Aorta (tissue), 5 donors: ENCODE measurements at regions not wholly inside any gene's neighbourhood (a gene's known extent, or its start where the extent isn't known, plus 50 kb on each side); places are given as distances from the start of the nearest gene placed in this dataset.

Experiments
- ATAC-seq: fragments of 200-7000 bp; cut with Tn5 transposase; one replicate; pipeline ENCODE4 v1.9.1; 2022; ENCODE audit warnings: moderate library complexity; ENCODE audit not compliant: low FRiP score
- DNase-seq, 2 donors: peaks; one replicate each; pipeline ENCODE4 v3.0.0-alpha.2; 2020
- H3K27ac ChIP-seq, 2 donors: one replicate each; pipeline ENCODE4 v1.5.1; 2013; ENCODE audit warnings: low read length in 2 of 2, mild to moderate bottlenecking in 2 of 2, moderate library complexity in 2 of 2, control low read depth in 1 of 2, inconsistent platforms in 1 of 2, low read depth in 1 of 2
- H3K27me3 ChIP-seq, 2 donors: one replicate each; pipeline ENCODE4 v1.6.1; 2013; ENCODE audit warnings: control low read depth in 1 of 2, low read length in 1 of 2, mild to moderate bottlenecking in 1 of 2, moderate library complexity in 1 of 2; ENCODE audit not compliant: insufficient read depth in 2 of 2, control insufficient read depth in 1 of 2
- H3K36me3 ChIP-seq, 2 donors: one replicate each; pipeline ENCODE4 v1.6.1; 2013; ENCODE audit warnings: control low read depth in 1 of 2, low read length in 1 of 2, mild to moderate bottlenecking in 1 of 2; ENCODE audit not compliant: insufficient read depth in 2 of 2, control insufficient read depth in 1 of 2
- H3K4me1 ChIP-seq, 2 donors: one replicate each; pipeline ENCODE4 v1.6.1; 2013; ENCODE audit warnings: low read length in 2 of 2, control low read depth in 1 of 2, mild to moderate bottlenecking in 1 of 2, moderate library complexity in 1 of 2; ENCODE audit not compliant: insufficient read depth in 2 of 2, control insufficient read depth in 1 of 2
- H3K4me3 ChIP-seq, 2 donors: one replicate each; pipeline ENCODE4 v1.5.1; 2013; ENCODE audit warnings: low read length in 2 of 2, control low read depth in 1 of 2, mild to moderate bottlenecking in 1 of 2
- H3K9me3 ChIP-seq: one replicate; pipeline ENCODE4 v1.6.1; 2013; ENCODE audit warnings: mild to moderate bottlenecking, low read length; ENCODE audit not compliant: control insufficient read depth
- WGBS, 2 donors: extraction: QIAGEN DNeasy Blood & Tissue Kit; methylation state at CpG; one replicate each; pipeline ENCODE4 v1.1.7; 2013; 5-methylcytosine and 5-hydroxymethylcytosine counted together
- intact Hi-C, 2 donors: fragments of 100-400 bp; cut with DNase I; formaldehyde crosslinking; loops; one replicate each; pipeline versions ENCODE4 v1.14.2 to v1.15.0; 2022
- donor health status: healthy with polysubstance abuse.
- donor health status: Bipolar disorder and iron deficiency.
- donor health status: DM: no; HTN: no; CAD: no.
- donor health status: DM: no; HTN: no; CAD: no.
- donor health status: DM: yes; HTN: yes; CAD: no.

- intact Hi-C loops: loop anchor here in 1 of 2 donors (10.0 kb wide), 1 partner anchor 149 kb away; no protein-coding TSS in a partner anchor
- no peak for DNase-seq
- Histone ChIP-seq H3K27me3 (no peaks in the 10 kb centered on the region), H3K27ac (no peak overlapping the region), H3K36me3 (no peaks in the 10 kb centered on the region), H3K9me3 (no peaks in the 10 kb centered on the region), H3K4me3 (no peak overlapping the region), H3K4me1 (no peaks in the 10 kb centered on the region)
- ATAC-seq: no peak
- 57 to 62% methylated on average over 12 of the region's 12 CpGs for WGBS, 2 donors
These were observed 103.3 kb upstream of the SLC4A4 start for GRCh38 chr4:71235311-71236201.

GRCh38 chr4:71236226-71236625 lies 102.6 kb upstream of the SLC4A4 start:
- no peaks in the 10 kb centered on the region for H3K27me3 ChIP-seq
- H3K36me3 ChIP-seq: no peaks in the 10 kb centered on the region
- no peaks in the 10 kb centered on the region for H3K9me3 ChIP-seq
- intact Hi-C loops: loop anchor here in 1 of 2 donors (10.0 kb wide), 1 partner anchor 149 kb away; no protein-coding TSS in a partner anchor
- WGBS, 2 donors: 98% methylated on average over 4 of the region's 4 CpGs
- ATAC-seq (no peak), DNase-seq (no peak)
- H3K27ac ChIP-seq: no peak overlapping the region
- H3K4me3 ChIP-seq: no peak overlapping the region
- H3K4me1 ChIP-seq: no peaks in the 10 kb centered on the region

DNA sequence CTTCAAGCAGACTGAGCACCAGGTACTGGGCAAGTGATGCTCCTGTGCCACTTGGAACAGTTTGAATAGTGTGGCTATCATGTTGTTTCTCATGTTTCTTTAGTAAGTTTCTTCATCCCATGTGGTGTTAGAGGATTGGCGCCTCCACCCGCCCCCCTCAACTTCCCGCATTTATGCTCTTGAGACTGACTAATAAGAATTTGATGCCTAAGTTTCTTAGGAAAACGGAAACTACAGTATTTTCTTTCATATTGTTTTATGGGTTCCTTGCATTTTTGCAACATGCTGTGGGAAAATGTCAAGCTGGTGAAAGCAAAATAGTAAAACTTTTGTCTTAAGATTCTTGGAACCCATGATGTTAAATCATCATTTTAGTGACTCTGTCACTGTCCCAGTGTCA lies 101.2 kb upstream of the SLC4A4 start:
- 86 to 93% methylated on average over 4 of the region's 4 CpGs for WGBS, 2 donors
- Histone ChIP-seq H3K4me3 (no peak overlapping the region), H3K27ac (no peak overlapping the region), H3K4me1 (peaks cover 0 to 2% of the 10 kb centered on the region in 2 donors), H3K9me3 (no peaks in the 10 kb centered on the region), H3K36me3 (no peaks in the 10 kb centered on the region), H3K27me3 (no peaks in the 10 kb centered on the region)
- no peak for ATAC-seq
- no peak for DNase-seq
- intact Hi-C loops: loop anchor here in 1 of 2 donors (10.0 kb wide), 1 partner anchor 147 kb away; no protein-coding TSS in a partner anchor

- ATAC-seq (no peak), DNase-seq (no peak)
- Histone ChIP-seq H3K9me3 (no peaks in the 10 kb centered on the region), H3K27ac (no peak overlapping the region), H3K4me3 (no peak overlapping the region), H3K4me1 (peaks cover 0 to 2% of the 10 kb centered on the region in 2 donors), H3K27me3 (no peaks in the 10 kb centered on the region), H3K36me3 (no peaks in the 10 kb centered on the region)
- WGBS, 2 donors: 96 to 100% methylated on average over 2 of the region's 2 CpGs
- intact Hi-C loops: loop anchor here in 1 of 2 donors (10.0 kb wide), 1 partner anchor 145 kb away; no protein-coding TSS in a partner anchor
These were observed 99.5 kb upstream of the SLC4A4 start for GRCh38 chr4:71239365-71239764.

DNA sequence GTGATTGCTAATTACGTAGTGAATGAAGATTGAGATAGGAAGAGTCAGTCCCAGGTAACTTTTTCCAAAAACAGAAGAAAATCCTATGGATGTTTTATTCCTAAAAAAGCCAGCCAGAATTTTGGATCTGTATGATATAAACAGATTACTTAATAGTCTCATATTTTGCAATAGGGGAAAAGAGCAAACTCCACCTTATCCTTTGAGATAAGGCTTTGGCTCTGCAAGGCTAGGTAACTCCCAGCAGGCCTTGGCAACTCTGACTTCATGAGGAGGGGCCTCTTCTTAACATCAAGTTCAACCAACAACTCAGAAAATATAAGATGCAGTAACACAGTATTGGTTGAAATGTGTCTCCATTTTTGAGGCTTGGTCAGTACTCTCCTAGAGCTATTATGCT lies 98.7 kb upstream of the SLC4A4 start:
- Histone ChIP-seq H3K36me3 (no peaks in the 10 kb centered on the region), H3K4me3 (no peak overlapping the region), H3K4me1 (peaks cover 0 to 2% of the 10 kb centered on the region in 2 donors), H3K27ac (no peak overlapping the region), H3K9me3 (no peaks in the 10 kb centered on the region), H3K27me3 (no peaks in the 10 kb centered on the region)
- intact Hi-C loops: no loop called here
- DNase-seq (no peak), ATAC-seq (peak; percentile 38)
- WGBS, 2 donors: 94 to 97% methylated on average over 1 of the region's 1 CpG

GRCh38 chr4:71241501-71242288 lies 97.1 kb upstream of the SLC4A4 start:
- Histone ChIP-seq H3K27ac (no peak overlapping the region), H3K4me1 (peaks cover 0 to 2% of the 10 kb centered on the region in 2 donors), H3K36me3 (no peaks in the 10 kb centered on the region), H3K9me3 (no peaks in the 10 kb centered on the region), H3K27me3 (no peaks in the 10 kb centered on the region), H3K4me3 (no peak overlapping the region)
- 52 to 55% methylated on average over 8 of the region's 8 CpGs for WGBS, 2 donors
- no peak for DNase-seq
- ATAC-seq: no peak
- intact Hi-C loops: no loop called here

DNA sequence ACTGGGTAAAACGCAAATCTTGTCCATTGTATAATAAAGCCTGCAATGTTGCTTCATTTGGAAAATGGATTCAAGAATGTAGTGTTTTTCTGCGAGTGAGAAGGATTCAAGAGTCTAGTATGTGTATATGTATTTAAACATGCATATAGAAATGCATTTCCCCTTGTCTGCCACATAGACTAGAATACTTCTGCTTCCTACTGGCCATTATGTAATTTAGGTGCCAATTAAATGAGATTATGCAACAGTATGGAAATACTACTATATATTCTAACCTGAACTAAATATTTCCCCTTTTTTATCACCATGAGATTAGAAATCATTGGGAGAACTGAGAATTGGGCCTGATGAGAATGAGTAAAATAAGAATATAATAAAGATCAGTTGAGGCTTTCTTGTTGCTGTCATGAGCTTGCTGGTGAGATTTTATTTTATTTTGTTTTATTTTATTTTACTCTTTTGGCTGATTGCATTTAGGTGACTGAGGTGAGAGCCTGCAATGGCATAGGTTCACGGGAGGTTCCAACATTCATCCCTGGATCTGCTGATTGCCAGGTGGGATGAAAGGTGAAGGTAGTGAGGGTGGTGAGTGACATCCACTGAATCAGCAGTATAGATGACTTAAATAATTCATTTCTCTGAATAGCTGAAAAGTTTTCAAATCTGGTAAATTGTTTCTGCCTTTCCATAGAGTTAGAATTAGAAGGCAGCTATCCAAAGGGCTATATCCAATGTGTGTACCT lies 95.6 kb upstream of the SLC4A4 start:
- 96 to 98% methylated on average over 3 of the region's 3 CpGs for WGBS, 2 donors
- Histone ChIP-seq H3K27ac (no peak overlapping the region), H3K4me1 (peaks cover 0 to 2% of the 10 kb centered on the region in 2 donors), H3K4me3 (no peak overlapping the region), H3K36me3 (no peaks in the 10 kb centered on the region), H3K27me3 (no peaks in the 10 kb centered on the region), H3K9me3 (no peaks in the 10 kb centered on the region)
- DNase-seq (no peak), ATAC-seq (no peak)
- intact Hi-C loops: no loop called here

DNA sequence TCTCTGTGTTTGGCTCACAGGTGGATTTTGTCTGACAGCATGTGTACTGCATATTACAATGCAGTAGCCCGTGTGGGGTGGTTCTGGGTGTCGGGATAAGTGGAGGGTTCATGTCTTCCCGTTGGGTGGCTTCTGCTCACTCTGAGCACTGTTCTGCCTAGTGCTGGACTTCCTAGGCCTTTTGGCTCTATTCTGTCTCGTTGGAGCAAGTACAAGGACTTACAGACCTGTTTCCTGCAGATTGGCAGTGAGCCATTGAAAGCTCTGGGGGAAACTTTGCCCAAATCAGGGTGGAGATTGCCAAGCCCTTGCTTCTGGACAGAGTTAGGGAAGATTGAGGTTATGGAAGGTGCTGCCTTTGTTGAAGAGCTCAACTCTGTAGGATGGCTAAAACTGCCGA lies 91.1 kb upstream of the SLC4A4 start:
- WGBS, 2 donors: 77 to 80% methylated on average over 5 of the region's 5 CpGs
- intact Hi-C loops: no loop called here
- DNase-seq: no peak
- Histone ChIP-seq H3K4me1 (peaks cover 0 to 4% of the 10 kb centered on the region in 2 donors), H3K9me3 (no peaks in the 10 kb centered on the region), H3K36me3 (no peaks in the 10 kb centered on the region), H3K27me3 (no peaks in the 10 kb centered on the region), H3K4me3 (no peak overlapping the region), H3K27ac (no peak overlapping the region)
- no peak for ATAC-seq
